ENCODE measurements at regions not wholly inside any gene's neighbourhood (a gene's known extent, or its start where the extent isn't known, plus 50 kb on each side); places are given as distances from the start of the nearest gene placed in this dataset.
"Not testable (repeated sequence)": the region's sequence is repeated elsewhere in the genome, so short reads cannot be mapped to it uniquely, and the experiment has no call there.

GRCh38 chr6:58046584-58046983 is 729.2 kb downstream of the PRIM2 start:
- not testable (repeated sequence) for TF ChIP-seq EZH2phosphoT487 (IDR thresholded peaks at IDR 0.05; ENCODE audit: insufficient read depth, low read depth); EZH2 (IDR thresholded peaks at IDR 0.05; ENCODE audit: insufficient read depth, poor library complexity, severe bottlenecking)
